HepG2 (cell line): ENCODE measurements at regions not wholly inside any gene's neighbourhood (a gene's known extent, or its start where the extent isn't known, plus 50 kb on each side); places are given as distances from the start of the nearest gene placed in this dataset.

Source experiments
- ATAC-seq: fragments of 200-7000 bp; cut with Tn5 transposase; 3 replicates; pipeline ENCODE4 v1.9.1; 2020; ENCODE audit warnings: mild to moderate bottlenecking, moderate library complexity
- BruUV-seq: library from RNA; stranded (reverse); fragments of 400-500 nt; replicated peaks from 2 replicates; lab custom pipeline; 2021; lab: Mats Ljungman, UMichigan
- CTCF ChIA-PET: fragments of 300-600 bp; formaldehyde crosslinking; extraction: SDS; loops from one replicate; lab custom pipeline; 2021; ENCODE audit warnings: low total read pairs, inconsistent platforms, low intra/inter-chr PET ratio; lab: Yijun Ruan, JAX
- POLR2A ChIA-PET: fragments of 350-600 bp; sonication (Branson Sonifier 250); formaldehyde crosslinking; loops from one replicate; lab custom pipeline; 2020; ENCODE audit warnings: antibody characterized with exemption, inconsistent platforms; lab: Yijun Ruan, JAX
- DNase-seq: peaks from one replicate; pipeline ENCODE4 v3.0.0-alpha.2; 2015; ENCODE audit warnings: low spot score
- FAIRE-seq: peaks from 3 replicates; lab custom pipeline; 2011; peaks lifted over from hg19 to GRCh38; lab: Jason Lieb, UNC
- H2AFZ ChIP-seq: one replicate; pipeline ENCODE4 v1.6.1; 2011; ENCODE audit warnings: low read length, inconsistent platforms
- H3K27ac ChIP-seq: fragments of 300-600 bp; 3 replicates; pipeline ENCODE4 v1.8.0; 2011; ENCODE audit warnings: mixed run types, mild to moderate bottlenecking, mixed read lengths, low read length, inconsistent platforms; ENCODE audit not compliant: insufficient read depth; ENCODE audit errors: extremely low read length
- H3K27me3 ChIP-seq, 2 experiments: fragments of 200-600 bp in 1 of 2; 2 replicates in 1 of 2; 3 replicates in 1 of 2; pipeline versions ENCODE4 v1.6.0 to v1.8.0; 2011; ENCODE audit warnings: low read length in 2 of 2, mild to moderate bottlenecking in 2 of 2, moderate library complexity in 2 of 2, inconsistent platforms in 1 of 2; ENCODE audit not compliant: insufficient read depth in 2 of 2, control insufficient read depth in 1 of 2
- H3K36me3 ChIP-seq, 2 experiments: fragments of 200-600 bp in 1 of 2; replicated peaks in 1 of 2; 2 replicates in 1 of 2; 3 replicates in 1 of 2; pipeline versions ENCODE4 v1.5.1 to v1.8.0; 2011; ENCODE audit warnings: low read length in 2 of 2, inconsistent platforms in 1 of 2; ENCODE audit not compliant: insufficient read depth in 2 of 2, control insufficient read depth in 1 of 2
- H3K4me1 ChIP-seq: 2 replicates; pipeline ENCODE4 v1.5.1; 2012; ENCODE audit warnings: low read length, inconsistent platforms; ENCODE audit not compliant: insufficient read depth
- H3K4me2 ChIP-seq: 2 replicates; pipeline ENCODE4 v1.6.0; 2011; ENCODE audit warnings: low read depth, low read length, inconsistent platforms
- H3K4me3 ChIP-seq, 3 experiments: fragments of 200-600 bp in 1 of 3; sonication (generic), shearing (Covaris generic) in 1 of 3; replicated peaks in 1 of 3; 2 replicates each; pipeline ENCODE4 v1.5.1; 2011 to 2016; ENCODE audit warnings: low read length in 3 of 3, inconsistent platforms in 2 of 3, low read depth in 2 of 3, mild to moderate bottlenecking in 2 of 3, control low read depth in 1 of 3, mixed read lengths in 1 of 3; ENCODE audit not compliant: insufficient read depth in 1 of 3
- H3K79me2 ChIP-seq: one replicate; pipeline ENCODE4 v1.6.1; 2011; ENCODE audit warnings: low read length, inconsistent platforms; ENCODE audit not compliant: insufficient read depth
- H3K9ac ChIP-seq: 2 replicates; pipeline ENCODE4 v1.6.0; 2011; ENCODE audit warnings: mild to moderate bottlenecking, low read depth, low read length, inconsistent platforms; ENCODE audit not compliant: insufficient read depth
- H3K9me3 ChIP-seq: 2 replicates; pipeline ENCODE4 v1.5.1; 2012; ENCODE audit warnings: mild to moderate bottlenecking, low read length
- H4K20me1 ChIP-seq: 2 replicates; pipeline ENCODE4 v1.6.0; 2011; ENCODE audit warnings: inconsistent platforms, mild to moderate bottlenecking, low read length, moderate library complexity; ENCODE audit not compliant: insufficient read depth
- AFF4 ChIP-seq: sonication (generic); formaldehyde crosslinking; IDR thresholded peaks from 2 replicates; pipeline ENCODE4 v1.4.0; 2020; ENCODE audit warnings: missing genetic modification reagents
- BRF2 ChIP-seq: sonication (generic); formaldehyde crosslinking; IDR thresholded peaks from 2 replicates; pipeline ENCODE4 v1.8.1; 2022; ENCODE audit warnings: mild to moderate bottlenecking, missing genetic modification reagents
- CHD2 ChIP-seq: IDR thresholded peaks from 2 replicates; pipeline ENCODE4 v1.6.1; 2011; ENCODE audit warnings: low read depth, low read length, improper control_type of control experiment
- E2F5 ChIP-seq: sonication (generic); formaldehyde crosslinking; conservative IDR thresholded peaks from 2 replicates; pipeline ENCODE4 v1.4.0; 2020; ENCODE audit warnings: missing genetic modification reagents
- EHMT2 ChIP-seq: fragments of 200-600 bp; sonication (generic); IDR thresholded peaks from 2 replicates; pipeline ENCODE4 v1.7.0; 2017; ENCODE audit warnings: antibody characterized with exemption, low read depth, low read length, borderline replicate concordance
- HNRNPH1 ChIP-seq: fragments of 200-400 bp; formaldehyde crosslinking; optimal IDR thresholded peaks from 2 replicates; pipeline ENCODE3; 2017; ENCODE audit warnings: mild to moderate bottlenecking, low read depth, low read length
- MED13 ChIP-seq: sonication (generic); formaldehyde crosslinking; IDR thresholded peaks from 2 replicates; pipeline ENCODE4 v1.5.0; 2020; ENCODE audit warnings: missing genetic modification reagents
- UBTF ChIP-seq: sonication (generic); formaldehyde crosslinking; IDR thresholded peaks from 2 replicates; pipeline ENCODE4 v1.4.0; 2020; ENCODE audit warnings: mild to moderate bottlenecking, missing genetic modification reagents
- ZBED4 ChIP-seq: sonication (generic); formaldehyde crosslinking; IDR thresholded peaks from 2 replicates; pipeline ENCODE4 v1.4.0; 2020; ENCODE audit warnings: missing genetic modification reagents, borderline replicate concordance
- ZNF282 ChIP-seq: fragments of 450-650 bp; IDR thresholded peaks from 2 replicates; pipeline ENCODE4 v1.6.1; 2018; ENCODE audit not compliant: partially characterized antibody
- ZNF530 ChIP-seq: sonication (generic); formaldehyde crosslinking; IDR thresholded peaks from 2 replicates; pipeline ENCODE4 v1.5.0; 2020; ENCODE audit warnings: low read depth, mild to moderate bottlenecking, missing genetic modification reagents
- WGBS: methylation state at CpG from one replicate; pipeline ENCODE4 v1.1.6; 2017; ENCODE audit warnings: low lambda C conversion rate; 5-methylcytosine and 5-hydroxymethylcytosine counted together
- in situ Hi-C: cut with HindIII; loops from 2 replicates; pipeline ENCODE4 v1.10.0; 2017; ENCODE audit warnings: low pct_unique_long_range_greater_than_20kb; ENCODE audit not compliant: extremely low pct_ligation_motif_present
- intact Hi-C: fragments of 100-400 bp; cut with micrococcal nuclease; formaldehyde crosslinking; loops from one replicate; pipeline ENCODE4 v1.10.0; 2022; ENCODE audit not compliant: unreplicated experiment

GRCh38 chr1:36709869-36710481, 227.3 kb upstream of the CSF3R start:
- H3K79me2 ChIP-seq: no peaks in the 10 kb centered on the region
- intact Hi-C loops (loop anchor here (5.0 kb wide), 1 partner anchor 612 kb away; no protein-coding TSS in a partner anchor), in situ Hi-C loops (loop anchor here (25.0 kb wide), 2 partner anchors 327 to 727 kb away; partner anchors contain the start of gene GRIK3)
- TF ChIP-seq HNRNPH1: no peak
- TF ChIP-seq E2F5 (CRISPR knock-in tag): no peak
- no peak for TF ChIP-seq BRF2 (CRISPR knock-in tag)
- no peak for TF ChIP-seq UBTF (CRISPR knock-in tag)
- no peak for TF ChIP-seq AFF4 (CRISPR knock-in tag)
- no peak for TF ChIP-seq MED13
- no peak for TF ChIP-seq CHD2
- TF ChIP-seq ZBED4 (CRISPR knock-in tag): no peak
- TF ChIP-seq EHMT2: no peak
- TF ChIP-seq ZNF530: no peak
- TF ChIP-seq ZNF282: no peak
- 34% methylated on average over 14 of the region's 17 CpGs for WGBS
- no peaks in the 10 kb centered on the region for H3K9me3 ChIP-seq
- peaks cover 3 to 39% of the 10 kb centered on the region in 2 experiments; a peak in 4 of 5 replicates for H3K27me3 ChIP-seq
- no peaks in the 10 kb centered on the region for H4K20me1 ChIP-seq
- no peaks in the 10 kb centered on the region for H3K4me1 ChIP-seq
- H3K4me3 ChIP-seq: no peak overlapping the region
- no TSS peak for BruUV-seq
- H3K9ac ChIP-seq: no peak overlapping the region
- H3K27ac ChIP-seq: no peak overlapping the region
- ATAC-seq (no peak), DNase-seq (no peak), FAIRE-seq (no peak)
- ChIA-PET POLR2A (no interaction called here), CTCF (no interaction called here)
- H2AFZ ChIP-seq: no peak overlapping the region
- no peaks in the 10 kb centered on the region for H3K36me3 ChIP-seq
- no peak overlapping the region for H3K4me2 ChIP-seq
